H1 (cell line): ENCODE measurements at regions not wholly inside any gene's neighbourhood (a gene's known extent, or its start where the extent isn't known, plus 50 kb on each side); places are given as distances from the start of the nearest gene placed in this dataset.

Experiments
- EZH2 ChIP-seq: fragments of 200-600 bp; sonication (generic); IDR thresholded peaks from 2 replicates; pipeline ENCODE4 v1.7.1; 2012; ENCODE audit warnings: low read depth, mild to moderate bottlenecking, moderate library complexity, low read length, inconsistent platforms; ENCODE audit not compliant: severe bottlenecking
- USF2 ChIP-seq: IDR thresholded peaks from 2 replicates; pipeline ENCODE4 v1.6.1; 2011; ENCODE audit warnings: low read length, improper control_type of control experiment

DNA sequence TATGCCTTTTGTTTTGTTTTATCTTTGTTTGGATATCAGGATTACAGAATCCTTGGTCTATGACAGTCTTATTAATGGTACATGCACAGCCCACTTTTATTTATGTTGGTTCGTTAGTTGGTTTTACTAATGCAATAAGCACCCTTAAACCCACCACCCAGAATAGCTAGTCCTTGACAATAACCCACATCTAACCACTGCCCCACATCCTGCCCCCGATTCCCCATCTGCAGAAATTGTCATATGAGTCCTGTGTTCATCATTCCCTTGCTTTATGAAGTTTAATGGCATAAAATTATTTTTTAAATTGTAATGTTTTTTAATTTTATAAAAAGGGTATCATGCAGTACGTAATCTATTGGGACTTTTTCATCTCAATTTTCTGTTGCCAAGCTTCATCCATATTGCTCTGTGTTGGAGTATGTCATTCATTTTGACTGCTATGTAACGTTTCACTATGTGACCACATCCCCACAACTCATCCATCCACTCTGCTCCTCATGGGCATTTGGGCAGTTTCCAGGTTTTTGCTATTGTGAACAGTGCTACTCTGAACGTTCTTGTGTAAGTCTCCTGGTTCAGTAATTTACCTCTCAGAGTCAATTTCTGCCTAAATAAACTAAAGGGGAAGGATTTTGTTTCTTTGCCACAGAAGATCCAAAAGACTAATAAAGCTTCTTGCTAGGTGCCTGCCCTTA is 150.4 kb downstream of the MRPL14 start (continued):
- TF ChIP-seq USF2 (no peak), EZH2 (no peak)
